Astrocyte (in vitro differentiated cells and primary cell): ENCODE measurements at regions not wholly inside any gene's neighbourhood (a gene's known extent, or its start where the extent isn't known, plus 50 kb on each side); places are given as distances from the start of the nearest gene placed in this dataset.

ENCODE experiments used
- CTCF ChIP-seq: IDR thresholded peaks from 2 replicates; pipeline ENCODE4 v1.5.1; 2011; ENCODE audit warnings: low read depth, mild to moderate bottlenecking, inconsistent platforms, low read length, moderate library complexity; ENCODE audit not compliant: insufficient read depth
- EZH2 ChIP-seq: IDR thresholded peaks from 2 replicates; pipeline ENCODE4 v1.6.1; 2012; ENCODE audit warnings: mild to moderate bottlenecking, low read length, inconsistent platforms; ENCODE audit not compliant: insufficient read depth

- no peak for TF ChIP-seq CTCF
- no peak for TF ChIP-seq EZH2
These were observed 477.0 kb downstream of the CCDC171 start for GRCh38 chr9:16029796-16030363.
